ENCODE measurements at regions not wholly inside any gene's neighbourhood (a gene's known extent, or its start where the extent isn't known, plus 50 kb on each side); places are given as distances from the start of the nearest gene placed in this dataset.

GRCh38 chr13:40375489-40376171 lies 290.8 kb downstream of the FOXO1 start:
- 0 out of 2 replicates have a peak, but pooled peaks cover 4% of the 10 kb centered on the region for H3F3A ChIP-seq (ENCODE audit: control insufficient read depth, insufficient read depth)
- peaks cover 18% of the 10 kb centered on the region for H3K4me1 ChIP-seq (ENCODE audit: control insufficient read depth, low read length)
- no peak overlapping the region for H3K27ac ChIP-seq (ENCODE audit: low read depth, low read length)
- no peaks in the 10 kb centered on the region for H3K9me3 ChIP-seq (ENCODE audit: control insufficient read depth, insufficient read depth, low read length)
- H3K4me2 ChIP-seq (ENCODE audit: low read length), result no peak overlapping the region
- H3K79me2 ChIP-seq (ENCODE audit: control insufficient read depth, low read length), result no peaks in the 10 kb centered on the region
- H3K27me3 ChIP-seq (ENCODE audit: control insufficient read depth, low read length), result no peaks in the 10 kb centered on the region
- H3K4me3 ChIP-seq (ENCODE audit: low read length), result no peak overlapping the region
- TF ChIP-seq EZH2phosphoT487 (IDR thresholded peaks at IDR 0.05; ENCODE audit: borderline replicate concordance, low read length), result no peak
- no peak for TF ChIP-seq CTCF (IDR thresholded peaks at IDR 0.05; ENCODE audit: low read depth, low read length, poor library complexity, severe bottlenecking)
- no peaks in the 10 kb centered on the region for H3K36me3 ChIP-seq (ENCODE audit: control insufficient read depth, low read length)
- no peaks in the 10 kb centered on the region for H3K9me2 ChIP-seq (replicated peaks; ENCODE audit: control insufficient read depth, low read length)
- H4K20me1 ChIP-seq (ENCODE audit: control insufficient read depth, insufficient read depth, low read depth, low read length), result no peaks in the 10 kb centered on the region

DNA sequence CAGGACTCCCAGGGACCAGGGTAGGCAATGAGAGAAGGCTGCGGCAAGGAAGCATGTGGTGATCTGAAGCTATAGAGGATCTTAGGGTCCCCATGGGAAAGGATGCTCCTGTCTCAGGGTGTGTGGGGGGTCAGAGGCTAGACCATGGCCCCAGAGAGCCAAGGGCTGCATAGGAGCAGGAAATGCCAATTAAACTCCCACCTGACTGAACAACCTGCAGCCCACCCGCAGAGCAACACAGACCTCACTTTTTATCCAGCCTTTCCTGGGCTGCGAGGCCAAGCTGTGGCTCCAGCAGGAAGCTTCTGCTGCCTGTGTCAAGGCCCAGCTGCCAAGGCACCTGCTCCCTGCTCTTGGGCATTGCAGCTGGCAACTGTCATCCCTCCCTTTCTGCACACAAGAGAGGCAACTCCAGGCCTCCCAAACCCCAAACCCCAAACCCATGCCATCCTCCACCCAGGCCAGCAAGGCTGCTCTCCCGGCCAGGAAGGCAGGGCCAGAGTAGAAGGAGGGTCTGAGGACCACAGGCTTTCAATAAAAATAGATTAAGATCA lies 290.1 kb downstream of the FOXO1 start:
- Histone ChIP-seq H3K27ac (ENCODE audit: low read depth, low read length) (no peak overlapping the region), H3K27me3 (ENCODE audit: control insufficient read depth, low read length) (no peaks in the 10 kb centered on the region), H4K20me1 (ENCODE audit: control insufficient read depth, insufficient read depth, low read depth, low read length) (no peaks in the 10 kb centered on the region), H3K4me3 (ENCODE audit: low read length) (no peak overlapping the region), H3K4me2 (ENCODE audit: low read length) (no peak overlapping the region), H3K9me2 (replicated peaks; ENCODE audit: control insufficient read depth, low read length) (no peaks in the 10 kb centered on the region), H3K4me1 (ENCODE audit: control insufficient read depth, low read length) (peaks cover 18% of the 10 kb centered on the region), H3K9me3 (ENCODE audit: control insufficient read depth, insufficient read depth, low read length) (no peaks in the 10 kb centered on the region), H3K36me3 (ENCODE audit: control insufficient read depth, low read length) (no peaks in the 10 kb centered on the region), H3F3A (ENCODE audit: control insufficient read depth, insufficient read depth) (0 out of 2 replicates have a peak, but pooled peaks cover 4% of the 10 kb centered on the region), H3K79me2 (ENCODE audit: control insufficient read depth, low read length) (no peaks in the 10 kb centered on the region)
- no peak for TF ChIP-seq CTCF (IDR thresholded peaks at IDR 0.05; ENCODE audit: low read depth, low read length, poor library complexity, severe bottlenecking)
- no peak for TF ChIP-seq EZH2phosphoT487 (IDR thresholded peaks at IDR 0.05; ENCODE audit: borderline replicate concordance, low read length)

DNA sequence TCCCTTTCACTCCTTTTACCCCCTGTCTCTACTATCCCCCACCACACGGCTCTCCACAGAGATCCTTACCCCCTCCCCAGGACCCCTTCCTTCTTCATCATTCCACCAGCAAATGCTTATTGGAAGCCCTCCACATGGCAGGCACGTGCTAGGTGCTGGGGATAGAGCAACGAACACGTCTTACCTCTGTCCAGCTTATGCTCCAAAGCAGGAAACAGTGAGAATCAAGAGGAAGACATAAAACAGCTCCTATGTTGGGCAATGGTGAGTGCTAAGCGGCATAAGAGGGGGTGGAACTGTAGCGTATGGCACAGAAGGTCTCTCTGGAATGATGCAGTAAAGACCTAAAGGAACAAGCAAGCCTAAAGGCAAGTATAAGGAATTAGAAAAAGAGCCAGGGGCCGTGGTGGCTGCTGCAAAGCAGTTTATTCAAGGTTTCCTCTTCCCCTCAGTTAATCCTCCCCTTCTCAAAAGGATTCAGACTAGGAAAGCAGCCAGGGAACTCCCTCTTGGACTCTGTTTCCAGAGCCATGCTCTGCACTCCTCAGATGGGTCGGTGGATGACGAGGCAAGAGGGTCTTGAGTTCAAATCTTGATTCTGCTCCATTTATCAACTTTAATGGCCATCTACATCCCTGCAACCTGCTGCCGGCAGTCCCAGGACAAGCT lies 289.4 kb downstream of the FOXO1 start:
- no peak for TF ChIP-seq CTCF (IDR thresholded peaks at IDR 0.05; ENCODE audit: low read depth, low read length, poor library complexity, severe bottlenecking)
- no peak for TF ChIP-seq EZH2phosphoT487 (IDR thresholded peaks at IDR 0.05; ENCODE audit: borderline replicate concordance, low read length)
- no peaks in the 10 kb centered on the region for H3K36me3 ChIP-seq (ENCODE audit: control insufficient read depth, low read length)
- H3K27ac ChIP-seq (ENCODE audit: low read depth, low read length), result no peak overlapping the region
- H3K27me3 ChIP-seq (ENCODE audit: control insufficient read depth, low read length), result no peaks in the 10 kb centered on the region
- 0 out of 2 replicates have a peak, but pooled peaks cover 4% of the 10 kb centered on the region for H3F3A ChIP-seq (ENCODE audit: control insufficient read depth, insufficient read depth)
- no peak overlapping the region for H3K4me2 ChIP-seq (ENCODE audit: low read length)
- H3K79me2 ChIP-seq (ENCODE audit: control insufficient read depth, low read length), result no peaks in the 10 kb centered on the region
- H3K4me1 ChIP-seq (ENCODE audit: control insufficient read depth, low read length), result peaks cover 18% of the 10 kb centered on the region
- H3K4me3 ChIP-seq (ENCODE audit: low read length), result no peak overlapping the region
- H3K9me2 ChIP-seq (replicated peaks; ENCODE audit: control insufficient read depth, low read length), result no peaks in the 10 kb centered on the region
- H3K9me3 ChIP-seq (ENCODE audit: control insufficient read depth, insufficient read depth, low read length), result no peaks in the 10 kb centered on the region
- H4K20me1 ChIP-seq (ENCODE audit: control insufficient read depth, insufficient read depth, low read depth, low read length), result no peaks in the 10 kb centered on the region
